HG02588 (cell line): ENCODE measurements at regions not wholly inside any gene's neighbourhood (a gene's known extent, or its start where the extent isn't known, plus 50 kb on each side); places are given as distances from the start of the nearest gene placed in this dataset.

Experiments used
- ATAC-seq: cut with Tn5 transposase; IDR thresholded peaks from one replicate; pipeline ENCODE4 v1.9.1; 2021; ENCODE audit warnings: mild to moderate bottlenecking, moderate library complexity; ENCODE audit not compliant: unreplicated experiment

DNA sequence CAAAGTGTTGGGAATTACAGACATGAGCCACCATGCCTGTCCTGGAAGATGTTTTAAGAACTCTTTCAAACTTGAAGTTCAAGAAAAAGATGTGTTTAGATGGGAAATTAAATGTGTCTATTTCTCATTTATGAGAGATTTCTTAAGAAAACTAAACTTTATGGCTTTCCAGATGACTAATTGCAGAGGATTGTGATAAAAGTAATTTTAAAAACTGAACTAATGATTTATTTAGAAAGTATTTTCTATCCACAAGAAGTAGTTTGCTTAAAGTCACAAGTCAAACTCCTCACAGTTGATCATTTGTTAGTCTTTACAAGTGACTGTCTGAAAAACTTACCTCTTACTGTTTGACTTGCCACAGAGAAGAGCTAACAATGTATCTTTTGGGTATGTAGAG is 89.6 kb upstream of the SPRY2 start:
- ATAC-seq, result no peak

GRCh38 chr13:80428349-80429096 is 87.6 kb upstream of the SPRY2 start:
- ATAC-seq, result no peak

DNA sequence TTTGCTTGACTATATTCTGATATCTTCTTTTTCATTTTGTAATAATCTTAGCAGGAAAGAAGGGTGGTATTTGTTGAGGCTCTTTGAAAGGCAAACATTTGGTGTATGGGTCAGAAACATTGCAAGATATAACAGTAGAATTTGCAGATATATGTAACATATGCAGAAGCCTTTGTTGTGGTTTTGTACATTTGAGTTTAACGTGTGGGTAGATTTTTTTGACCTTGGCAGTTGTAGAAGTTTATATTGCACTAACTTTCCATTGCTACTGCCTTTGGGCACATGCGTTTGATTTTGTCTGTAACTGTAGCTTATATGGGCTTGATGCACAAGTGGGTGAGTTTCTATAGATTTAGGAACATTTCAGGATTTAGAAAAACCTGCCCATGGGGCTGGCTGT is 78.5 kb upstream of the SPRY2 start:
- no peak for ATAC-seq

DNA sequence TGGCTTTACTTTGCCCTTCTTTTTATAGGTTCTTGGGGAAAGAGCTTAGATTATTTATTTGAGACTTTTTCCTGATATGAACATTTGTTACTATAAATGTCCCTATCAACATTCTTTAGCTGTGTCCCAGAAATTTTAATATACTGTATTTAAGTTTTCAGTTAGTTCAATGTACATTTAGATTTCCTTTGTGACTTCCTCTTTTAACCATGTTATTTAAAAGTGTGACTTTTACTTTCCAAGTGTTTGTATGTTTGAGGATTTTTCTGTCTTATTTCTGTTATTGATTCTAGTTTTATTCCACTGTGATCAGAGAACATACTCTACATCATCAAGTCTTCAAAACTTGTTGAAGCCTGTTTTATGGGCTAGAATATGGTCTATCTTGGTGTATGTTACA is 72.7 kb upstream of the SPRY2 start:
- no peak for ATAC-seq

DNA sequence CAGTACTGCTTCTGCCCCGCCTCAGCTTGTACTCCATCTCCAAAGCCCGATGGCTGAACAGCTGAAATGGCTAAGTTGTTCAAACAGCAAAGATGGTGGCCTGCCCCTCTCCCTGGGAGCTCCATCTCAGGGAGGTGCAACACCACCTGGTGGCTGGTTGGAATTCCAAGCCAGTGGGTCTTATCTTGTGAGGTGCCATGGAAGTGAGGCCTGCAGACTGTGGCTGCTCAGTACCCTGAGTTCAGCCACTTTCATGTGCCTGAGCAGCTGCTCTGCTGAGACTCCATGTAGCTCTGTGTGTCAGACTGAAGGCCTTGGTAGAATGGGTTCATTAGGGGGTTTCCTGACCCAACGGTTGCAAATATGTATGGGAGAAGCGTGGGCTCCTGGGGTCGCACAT is 67.3 kb upstream of the SPRY2 start:
- no peak for ATAC-seq

DNA sequence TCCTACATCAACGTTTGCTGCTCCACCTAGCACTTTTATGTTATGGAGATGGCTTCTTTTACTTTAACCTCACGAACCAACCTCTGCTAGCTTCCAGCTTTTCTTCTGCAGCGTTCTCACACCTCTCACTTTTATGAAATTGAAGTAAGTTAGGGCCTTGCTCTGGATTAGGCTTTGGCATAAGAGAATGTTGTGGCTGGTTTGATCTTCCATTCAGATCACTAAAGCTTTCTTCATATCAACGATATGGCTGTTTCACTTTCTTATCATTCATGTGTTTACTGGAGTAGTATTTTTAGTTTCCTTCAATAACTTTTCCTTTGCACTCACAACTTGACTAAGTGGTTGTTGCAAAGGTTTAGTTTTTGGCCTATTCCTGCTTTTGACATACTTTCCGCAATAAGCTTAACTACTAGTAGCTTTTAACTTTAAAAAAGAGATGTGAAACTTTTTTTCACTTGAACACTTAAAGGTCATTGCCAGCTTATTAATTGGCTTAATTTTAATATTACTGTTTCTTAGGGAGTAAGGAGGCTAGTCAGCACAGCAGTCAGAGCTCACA is 60.0 kb upstream of the SPRY2 start:
- ATAC-seq, result no peak

- ATAC-seq, result no peak
Measured at GRCh38 chr13:80400164-80400864, 59.4 kb upstream of the SPRY2 start.

DNA sequence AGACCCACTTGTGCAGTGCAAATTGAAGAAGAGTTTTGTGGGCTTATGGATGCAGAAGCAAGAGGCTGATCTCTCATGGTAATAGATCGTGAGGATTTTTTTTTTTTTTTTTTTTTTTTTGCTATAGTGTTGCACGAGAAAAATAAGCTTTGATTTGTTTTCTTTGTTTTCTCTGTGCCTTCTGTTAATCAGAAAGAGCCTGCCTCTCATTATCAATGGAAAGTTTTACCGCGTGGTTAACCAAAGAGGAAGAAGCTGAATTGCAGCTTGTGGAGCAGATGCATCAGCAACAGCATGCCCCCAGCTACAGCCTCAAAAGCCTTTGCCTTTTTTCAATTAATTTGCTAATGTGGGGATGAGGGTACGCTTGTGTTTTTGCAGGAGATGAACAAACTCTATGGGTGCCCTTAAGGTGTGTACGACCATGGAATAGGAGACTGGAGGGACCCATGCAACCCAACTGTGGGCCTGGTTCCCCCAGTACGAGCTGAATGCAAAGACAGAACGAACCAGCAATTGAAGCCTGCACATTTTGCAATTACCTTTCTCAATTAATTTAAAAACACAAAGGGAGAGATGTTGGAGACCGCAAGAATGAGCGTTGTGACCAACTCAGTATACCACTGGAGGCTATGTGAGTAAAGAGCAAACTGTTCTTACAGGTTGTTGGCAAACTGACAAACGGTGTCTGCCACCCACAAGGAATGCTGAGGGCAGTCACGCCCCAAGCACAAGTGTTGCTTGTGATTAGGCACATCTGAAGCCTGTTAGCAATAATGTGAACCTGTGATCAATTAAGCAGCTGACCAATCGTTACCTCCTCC is 58.6 kb upstream of the SPRY2 start:
- ATAC-seq, result peak; percentile 51
